Middle frontal gyrus (tissue), 1 donor: ENCODE measurements at regions not wholly inside any gene's neighbourhood (a gene's known extent, or its start where the extent isn't known, plus 50 kb on each side); places are given as distances from the start of the nearest gene placed in this dataset.

ENCODE experiments used
- DNase-seq: peaks from one replicate; pipeline ENCODE4 v3.0.0-alpha.2; 2015; ENCODE audit warnings: low spot score; ENCODE audit errors: extremely low spot score

DNA sequence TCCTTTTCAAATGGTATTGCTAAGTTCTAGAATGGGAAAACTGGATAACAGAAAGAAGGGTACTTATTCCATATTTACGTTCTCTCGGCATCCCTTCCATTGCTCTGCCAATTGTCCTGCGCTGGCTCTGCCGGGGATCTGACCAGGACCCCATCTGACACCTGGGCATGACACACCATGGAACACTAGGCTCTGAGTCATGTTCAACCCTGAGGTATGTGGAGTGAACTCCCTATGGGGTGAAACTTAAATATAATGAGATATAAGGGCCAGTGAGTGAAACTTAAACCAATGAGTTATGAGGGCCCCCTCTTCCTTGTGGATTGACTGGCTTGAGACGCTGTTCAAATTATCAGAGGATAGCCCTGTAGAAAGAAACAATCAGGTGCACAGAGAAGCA is 55.1 kb upstream of the ZEB1 start:
- DNase-seq: no peak

DNA sequence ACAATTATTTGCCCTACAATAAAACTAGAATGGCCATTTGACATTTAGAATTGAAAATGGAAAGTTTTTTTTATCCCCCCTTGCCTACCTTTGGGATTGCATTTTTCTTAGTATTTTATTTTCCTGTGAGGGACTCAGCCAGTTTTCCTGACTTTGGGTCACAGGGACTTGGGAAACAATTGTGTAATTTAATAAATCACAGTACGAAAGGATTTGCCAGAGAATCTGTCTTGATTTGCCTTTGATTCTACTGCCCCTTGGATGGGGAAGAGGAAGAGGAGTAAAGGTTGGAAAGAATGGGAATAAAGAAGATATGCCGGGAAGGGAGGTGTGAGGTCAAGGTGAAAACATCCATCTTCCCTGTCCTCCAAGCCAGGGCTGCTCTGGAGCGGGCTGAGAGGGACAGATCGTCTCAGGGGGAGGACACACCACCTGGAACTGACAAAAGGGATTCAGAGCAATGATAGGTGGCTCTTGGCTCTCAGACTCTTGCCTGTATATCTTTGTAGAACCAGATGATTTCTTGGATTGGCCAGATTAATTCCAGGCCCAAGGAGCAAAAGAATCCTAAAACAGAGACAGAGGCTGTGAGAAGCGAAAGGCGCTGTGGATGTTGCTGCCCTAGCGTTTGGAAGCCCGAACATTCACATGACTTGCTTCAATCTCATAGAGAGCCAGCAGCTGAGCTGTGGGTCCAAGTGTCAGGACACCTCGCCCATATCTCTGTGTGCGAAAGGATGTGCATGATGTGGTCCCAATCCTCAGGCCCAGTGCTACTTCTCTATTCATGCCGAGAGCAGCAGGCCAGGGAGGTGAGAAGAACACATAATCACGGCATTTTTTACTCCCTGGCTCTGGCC is 50.3 kb upstream of the ZEB1 start:
- no peak for DNase-seq
